PC-3 (cell line): ENCODE measurements at regions not wholly inside any gene's neighbourhood (a gene's known extent, or its start where the extent isn't known, plus 50 kb on each side); places are given as distances from the start of the nearest gene placed in this dataset.

Source experiments
- ATAC-seq: fragments of 200-7000 bp; cut with Tn5 transposase; 2 replicates; pipeline ENCODE4 v1.9.1; 2020; ENCODE audit warnings: mild to moderate bottlenecking, moderate library complexity
- BruUV-seq: library from RNA; stranded (reverse); fragments of 400-500 nt; replicated peaks from 2 replicates; lab custom pipeline; 2021; lab: Mats Ljungman, UMichigan
- CTCF ChIA-PET: fragments of 300-600 bp; sonication (Branson Sonifier 250); formaldehyde crosslinking; loops from one replicate; lab custom pipeline; 2022; ENCODE audit warnings: antibody characterized with exemption; lab: Charles Lee
- POLR2A ChIA-PET: fragments of 300-600 bp; sonication (Branson Sonifier 250); formaldehyde crosslinking; loops from one replicate; lab custom pipeline; 2022; ENCODE audit warnings: antibody characterized with exemption; ENCODE audit not compliant: unreplicated experiment; lab: Charles Lee
- DNase-seq: peaks from one replicate; pipeline ENCODE4 v3.0.0-alpha.2; 2015
- H2AFZ ChIP-seq: fragments of 300-600 bp; sonication (generic); 2 replicates; pipeline ENCODE4 v1.6.0; 2016; ENCODE audit warnings: antibody characterized with exemption, low read length
- H3F3A ChIP-seq: fragments of 300-600 bp; sonication (generic); one replicate; pipeline ENCODE4 v1.6.0; 2017; ENCODE audit warnings: antibody characterized with exemption, low read length, control low read depth, mild to moderate bottlenecking; ENCODE audit not compliant: unreplicated experiment
- H3K27ac ChIP-seq: fragments of 300-600 bp; sonication (generic); 2 replicates; pipeline ENCODE4 v1.5.1; 2016; ENCODE audit warnings: mild to moderate bottlenecking, low read length
- H3K27me3 ChIP-seq: fragments of 300-600 bp; sonication (generic); 2 replicates; pipeline ENCODE4 v1.6.1; 2016; ENCODE audit warnings: low read length, mixed read lengths
- H3K36me3 ChIP-seq: fragments of 300-600 bp; sonication (generic); 2 replicates; pipeline ENCODE4 v1.6.1; 2016; ENCODE audit warnings: low read depth, mixed run types, low read length, mixed read lengths
- H3K4me1 ChIP-seq: fragments of 300-600 bp; sonication (generic); 2 replicates; pipeline ENCODE4 v1.5.1; 2016; ENCODE audit warnings: low read length; ENCODE audit not compliant: insufficient read depth
- H3K4me2 ChIP-seq: fragments of 300-600 bp; sonication (generic); 2 replicates; pipeline ENCODE4 v1.6.0; 2016; ENCODE audit warnings: low read length
- H3K4me3 ChIP-seq: fragments of 300-600 bp; sonication (generic); 2 replicates; pipeline ENCODE4 v1.5.1; 2016; ENCODE audit warnings: mild to moderate bottlenecking, low read length, mixed read lengths
- H3K79me2 ChIP-seq: fragments of 300-600 bp; sonication (generic); 2 replicates; pipeline ENCODE4 v1.6.1; 2017; ENCODE audit warnings: low read length, mixed read lengths
- H3K9ac ChIP-seq: fragments of 300-600 bp; sonication (generic); 2 replicates; pipeline ENCODE4 v1.6.0; 2016; ENCODE audit warnings: mild to moderate bottlenecking, low read length
- H3K9me2 ChIP-seq: fragments of 300-600 bp; sonication (generic); replicated peaks from 2 replicates; pipeline ENCODE4 v1.6.1; 2016; ENCODE audit warnings: mixed run types, low read length, mixed read lengths
- H3K9me3 ChIP-seq: fragments of 300-600 bp; sonication (generic); 2 replicates; pipeline ENCODE4 v1.6.1; 2016; ENCODE audit warnings: low read length, mixed read lengths
- H4K20me1 ChIP-seq: fragments of 300-600 bp; sonication (generic); 2 replicates; pipeline ENCODE4 v1.6.1; 2016; ENCODE audit warnings: low read length, mixed read lengths
- CTCF ChIP-seq: fragments of 300-600 bp; sonication (generic); conservative IDR thresholded peaks from 2 replicates; pipeline ENCODE4 v1.5.1; 2017; ENCODE audit warnings: antibody characterized with exemption, low read depth, mild to moderate bottlenecking, low read length
- EZH2 ChIP-seq: fragments of 300-600 bp; sonication (generic); IDR thresholded peaks from one replicate; pipeline ENCODE4 v1.6.1; 2017; ENCODE audit warnings: antibody characterized with exemption, mild to moderate bottlenecking, low read length; ENCODE audit not compliant: unreplicated experiment
- EZH2phosphoT487 ChIP-seq: fragments of 300-600 bp; sonication (generic); IDR thresholded peaks from 2 replicates; pipeline ENCODE4 v1.6.1; 2018; ENCODE audit warnings: mild to moderate bottlenecking, antibody characterized with exemption, low read length, borderline replicate concordance
- intact Hi-C: fragments of 100-400 bp; cut with micrococcal nuclease; formaldehyde crosslinking; loops from 2 replicates; pipeline ENCODE4 v1.9.0; 2023

GRCh38 chr13:19060311-19061002 lies 121.2 kb downstream of the TUBA3C start:
- H3K4me3 ChIP-seq = no peak overlapping the region
- no peaks in the 10 kb centered on the region for H3F3A ChIP-seq
- no peak overlapping the region for H3K4me2 ChIP-seq
- ATAC-seq (no peak), DNase-seq (no peak)
- TF ChIP-seq CTCF (no peak), EZH2phosphoT487 (no peak), EZH2 (no peak)
- H3K4me1 ChIP-seq = no peaks in the 10 kb centered on the region
- no peak overlapping the region for H2AFZ ChIP-seq
- no peak overlapping the region for H3K9ac ChIP-seq
- ChIA-PET CTCF (no interaction called here), POLR2A (no interaction called here)
- H3K9me2 ChIP-seq = no peaks in the 10 kb centered on the region
- H3K36me3 ChIP-seq = no peaks in the 10 kb centered on the region
- peaks cover 8% of the 10 kb centered on the region; the same call in 1 of the 2 replicates for H3K9me3 ChIP-seq
- BruUV-seq = no TSS peak
- H4K20me1 ChIP-seq = no peaks in the 10 kb centered on the region
- no peaks in the 10 kb centered on the region for H3K79me2 ChIP-seq
- H3K27ac ChIP-seq = no peak overlapping the region
- no peaks in the 10 kb centered on the region for H3K27me3 ChIP-seq
- intact Hi-C loops = no loop called here

- Histone ChIP-seq H2AFZ (no peak overlapping the region), H3F3A (no peaks in the 10 kb centered on the region), H3K9me3 (no peaks in the 10 kb centered on the region), H3K36me3 (no peaks in the 10 kb centered on the region), H3K27ac (no peak overlapping the region), H3K79me2 (no peaks in the 10 kb centered on the region), H3K9me2 (no peaks in the 10 kb centered on the region), H3K4me3 (no peak overlapping the region), H3K9ac (no peak overlapping the region), H4K20me1 (no peaks in the 10 kb centered on the region), H3K27me3 (no peaks in the 10 kb centered on the region; the same call in 1 of the 2 replicates), H3K4me2 (no peak overlapping the region), H3K4me1 (no peaks in the 10 kb centered on the region)
- no TSS peak for BruUV-seq
- ChIA-PET CTCF (no interaction called here), POLR2A (no interaction called here)
- TF ChIP-seq CTCF = no peak
- TF ChIP-seq EZH2phosphoT487 = no peak
- DNase-seq = no peak
- ATAC-seq = no peak
- intact Hi-C loops = no loop called here
Measured at GRCh38 chr13:19059016-19059780, 122.4 kb downstream of the TUBA3C start.

GRCh38 chr13:19058566-19058965 lies 123.1 kb downstream of the TUBA3C start:
- H3K9me2 ChIP-seq = no peaks in the 10 kb centered on the region
- no peak overlapping the region for H3K9ac ChIP-seq
- H3K4me1 ChIP-seq = no peaks in the 10 kb centered on the region
- H3K4me3 ChIP-seq = no peak overlapping the region
- no TSS peak for BruUV-seq
- H3K4me2 ChIP-seq = no peak overlapping the region
- H3K79me2 ChIP-seq = no peaks in the 10 kb centered on the region
- no peaks in the 10 kb centered on the region for H3K9me3 ChIP-seq
- ATAC-seq (no peak), DNase-seq (no peak)
- H3K27me3 ChIP-seq = no peaks in the 10 kb centered on the region; the same call in 1 of the 2 replicates
- intact Hi-C loops = no loop called here
- H3F3A ChIP-seq = no peaks in the 10 kb centered on the region
- no peaks in the 10 kb centered on the region for H3K36me3 ChIP-seq
- no peaks in the 10 kb centered on the region for H4K20me1 ChIP-seq
- TF ChIP-seq EZH2phosphoT487 (no peak), CTCF (no peak), EZH2 (no peak)
- H2AFZ ChIP-seq = no peak overlapping the region
- no peak overlapping the region for H3K27ac ChIP-seq
- ChIA-PET CTCF (no interaction called here), POLR2A (no interaction called here)
